HCT116 (cell line): ENCODE measurements at regions not wholly inside any gene's neighbourhood (a gene's known extent, or its start where the extent isn't known, plus 50 kb on each side); places are given as distances from the start of the nearest gene placed in this dataset.

Experiments
- ATAC-seq: fragments of 200-7000 bp; cut with Tn5 transposase; 2 replicates; pipeline ENCODE4 v1.9.1; 2020; ENCODE audit warnings: mild to moderate bottlenecking, moderate library complexity
- BruUV-seq: library from RNA; stranded (reverse); fragments of 400-500 nt; replicated peaks from 2 replicates; lab custom pipeline; 2021; lab: Mats Ljungman, UMichigan
- CTCF ChIA-PET: fragments of 300-600 bp; sonication (Branson Sonifier 250); formaldehyde crosslinking; loops from one replicate; lab custom pipeline; 2021; ENCODE audit warnings: antibody characterized with exemption; lab: Charles Lee
- POLR2A ChIA-PET: fragments of 300-600, 350-600 bp; sonication (Branson Sonifier 250); formaldehyde crosslinking; loops from one replicate; lab custom pipeline; 2021; ENCODE audit warnings: antibody characterized with exemption; lab: Charles Lee
- RAD21 ChIA-PET, 2 experiments: fragments of 300-600 bp; sonication (Branson Sonifier 250); formaldehyde crosslinking; loops; one replicate each; lab custom pipeline; 2023; ENCODE audit warnings: low total read pairs in 2 of 2; ENCODE audit not compliant: uncharacterized antibody in 2 of 2, unreplicated experiment in 2 of 2, low non-redundant PET in 1 of 2; lab: Charles Lee
- DNase-seq: peaks from one replicate; pipeline ENCODE4 v3.0.0-alpha.2; 2010; ENCODE audit warnings: low read depth, low spot score
- H2AFZ ChIP-seq: fragments of 200-600 bp; shearing (Covaris generic), sonication (generic); 2 replicates; pipeline ENCODE4 v1.6.1; 2017; ENCODE audit warnings: low read depth, mixed run types, mixed read lengths, antibody characterized with exemption, low read length; ENCODE audit not compliant: poor library complexity, severe bottlenecking
- H3K27ac ChIP-seq: 2 replicates; pipeline ENCODE4 v1.5.1; 2012; ENCODE audit warnings: low read depth, low read length
- H3K27me3 ChIP-seq: fragments of 200-600 bp; sonication (generic); 2 replicates; pipeline ENCODE4 v1.6.1; 2016; ENCODE audit warnings: mixed run types, low read length, mixed read lengths; ENCODE audit not compliant: insufficient read depth
- H3K36me3 ChIP-seq, 2 experiments: fragments of 200-500 bp in 1 of 2; fragments of 200-600 bp in 1 of 2; sonication (Bioruptor generic) in 1 of 2; sonication (generic) in 1 of 2; 2 replicates each; pipeline versions ENCODE4 v1.5.1 to v1.6.1; 2014 to 2016; ENCODE audit warnings: low read length in 2 of 2, inconsistent platforms in 1 of 2, mixed read lengths in 1 of 2, mixed run types in 1 of 2; ENCODE audit not compliant: insufficient read depth in 2 of 2, control insufficient read depth in 1 of 2
- H3K4me1 ChIP-seq, 2 experiments: fragments of 200-600 bp in 1 of 2; sonication (generic) in 1 of 2; 2 replicates each; pipeline versions ENCODE4 v1.5.1 to v1.6.1; 2012 to 2017; ENCODE audit warnings: low read length in 2 of 2, inconsistent platforms in 1 of 2, mild to moderate bottlenecking in 1 of 2, mixed read lengths in 1 of 2, mixed run types in 1 of 2, moderate library complexity in 1 of 2; ENCODE audit not compliant: insufficient read depth in 2 of 2, control insufficient read depth in 1 of 2
- H3K4me2 ChIP-seq: fragments of 200-600 bp; sonication (generic); 2 replicates; pipeline ENCODE4 v1.6.1; 2017; ENCODE audit warnings: mixed run types, low read length, mixed read lengths
- H3K4me3 ChIP-seq, 2 experiments: fragments of 200-600 bp in 1 of 2; sonication (generic) in 1 of 2; replicated peaks in 1 of 2; 2 replicates each; pipeline ENCODE4 v1.5.1; 2011 to 2016; ENCODE audit warnings: low read length in 2 of 2, control low read depth in 1 of 2, low read depth in 1 of 2, mild to moderate bottlenecking in 1 of 2, mixed read lengths in 1 of 2, mixed run types in 1 of 2
- H3K79me2 ChIP-seq: fragments of 200-600 bp; sonication (generic); 2 replicates; pipeline ENCODE4 v1.6.1; 2017; ENCODE audit warnings: mild to moderate bottlenecking, mixed run types, low read length, moderate library complexity, mixed read lengths; ENCODE audit not compliant: insufficient read depth
- H3K9ac ChIP-seq: fragments of 200-600 bp; sonication (generic); 2 replicates; pipeline ENCODE4 v1.6.1; 2016; ENCODE audit warnings: low read length, mixed read lengths
- H3K9me2 ChIP-seq: fragments of 200-600 bp; sonication (generic), shearing (Covaris generic); 2 replicates; pipeline ENCODE4 v1.6.1; 2017; ENCODE audit warnings: mixed run types, mild to moderate bottlenecking, moderate library complexity; ENCODE audit not compliant: insufficient read depth
- H3K9me3 ChIP-seq, 2 experiments: fragments of 200-500 bp in 1 of 2; fragments of 200-600 bp in 1 of 2; sonication (Bioruptor generic) in 1 of 2; sonication (generic) in 1 of 2; 2 replicates each; pipeline ENCODE4 v1.6.1; 2014 to 2017; ENCODE audit warnings: low read length in 2 of 2, mixed read lengths in 2 of 2, inconsistent platforms in 1 of 2, low read depth in 1 of 2, mild to moderate bottlenecking in 1 of 2, mixed run types in 1 of 2, moderate library complexity in 1 of 2; ENCODE audit not compliant: control insufficient read depth in 1 of 2, insufficient read depth in 1 of 2
- H4K20me1 ChIP-seq: fragments of 200-600 bp; sonication (generic), shearing (Covaris generic); 2 replicates; pipeline ENCODE4 v1.6.1; 2017; ENCODE audit warnings: mixed run types, mild to moderate bottlenecking, moderate library complexity; ENCODE audit not compliant: insufficient read depth
- CBX3 ChIP-seq: IDR thresholded peaks from 2 replicates; pipeline ENCODE4 v1.6.1; 2012; ENCODE audit warnings: low read depth
- CTCF ChIP-seq, 3 experiments: fragments of 200-600 bp in 1 of 3; sonication (generic) in 1 of 3; IDR thresholded peaks in 2 of 3; conservative IDR thresholded peaks in 1 of 3; 2 replicates each; pipeline ENCODE4 v1.5.1; 2012 to 2017; ENCODE audit warnings: low read depth in 2 of 3, low read length in 2 of 3, antibody characterized with exemption in 1 of 3, borderline replicate concordance in 1 of 3, control low read depth in 1 of 3, mild to moderate bottlenecking in 1 of 3, mixed read lengths in 1 of 3, mixed run types in 1 of 3, moderate library complexity in 1 of 3; ENCODE audit not compliant: insufficient read depth in 1 of 3
- EGR1 ChIP-seq: IDR thresholded peaks from 2 replicates; pipeline ENCODE4 v1.6.1; 2012; ENCODE audit warnings: low read depth
- EZH2 ChIP-seq: fragments of 200-600 bp; sonication (generic); IDR thresholded peaks from 2 replicates; pipeline ENCODE4 v1.6.1; 2017; ENCODE audit warnings: antibody characterized with exemption, mixed run types
- FOSL1 ChIP-seq: IDR thresholded peaks from 2 replicates; pipeline ENCODE4 v1.6.1; 2012; ENCODE audit warnings: low read depth
- JUND ChIP-seq: IDR thresholded peaks from 2 replicates; pipeline ENCODE4 v1.6.1; 2012
- MAX ChIP-seq: IDR thresholded peaks from 2 replicates; pipeline ENCODE4 v1.6.1; 2012
- POLR2A ChIP-seq: IDR thresholded peaks from 2 replicates; pipeline ENCODE4 v1.7.0; 2011; ENCODE audit warnings: borderline replicate concordance; ENCODE audit not compliant: insufficient read depth, insufficient read length; ENCODE audit errors: extremely low read depth
- POLR2AphosphoS5 ChIP-seq: IDR thresholded peaks from 2 replicates; pipeline ENCODE4 v1.6.1; 2011; ENCODE audit warnings: mild to moderate bottlenecking, low read depth, low read length, moderate library complexity
- TCF7L2 ChIP-seq: IDR thresholded peaks from 2 replicates; pipeline ENCODE4 v1.7.0; 2011; ENCODE audit warnings: borderline replicate concordance, inconsistent platforms; ENCODE audit not compliant: insufficient read depth, insufficient read length; ENCODE audit errors: extremely low read depth
- YY1 ChIP-seq: IDR thresholded peaks from 2 replicates; pipeline ENCODE4 v1.6.1; 2011; ENCODE audit warnings: low read length, low read depth, moderate library complexity, mild to moderate bottlenecking; ENCODE audit not compliant: insufficient replicate concordance; ENCODE audit errors: extremely low read depth
- ZBTB33 ChIP-seq: IDR thresholded peaks from 2 replicates; pipeline ENCODE4 v1.6.1; 2011; ENCODE audit warnings: mild to moderate bottlenecking, low read length, moderate library complexity; ENCODE audit not compliant: insufficient replicate concordance; ENCODE audit errors: extremely low read depth
- intact Hi-C: fragments of 100-400 bp; cut with micrococcal nuclease; formaldehyde crosslinking; loops from 2 replicates; pipeline ENCODE4 v1.10.0; 2022

GRCh38 chr1:14027099-14027498 lies 327.1 kb downstream of the PRDM2 start:
- no peaks in the 10 kb centered on the region for H3K36me3 ChIP-seq
- TF ChIP-seq MAX (no peak), FOSL1 (no peak), CBX3 (no peak), YY1 (no peak), EGR1 (no peak), POLR2A (no peak), TCF7L2 (no peak), JUND (no peak), POLR2AphosphoS5 (no peak)
- H3K9ac ChIP-seq, result no peak overlapping the region
- H3K27me3 ChIP-seq, result peaks cover 5% of the 10 kb centered on the region; the same call in 1 of the 2 replicates
- no peak overlapping the region for H2AFZ ChIP-seq
- RAD21 ChIA-PET, result no interaction called here
- ATAC-seq (no peak), DNase-seq (no peak)
- no peaks in the 10 kb centered on the region; the same call in 1 of the 2 replicates for H4K20me1 ChIP-seq
- no peaks in the 10 kb centered on the region for H3K9me2 ChIP-seq
- intact Hi-C loops, result no loop called here
- POLR2A ChIA-PET, result no interaction called here
- H3K27ac ChIP-seq, result no peak overlapping the region
- no peak overlapping the region for H3K4me3 ChIP-seq
- H3K9me3 ChIP-seq, result no peaks in the 10 kb centered on the region
- CTCF ChIA-PET, result no interaction called here
- H3K4me2 ChIP-seq, result no peak overlapping the region
- BruUV-seq, result no TSS peak
- no peaks in the 10 kb centered on the region for H3K4me1 ChIP-seq
- no peaks in the 10 kb centered on the region for H3K79me2 ChIP-seq

GRCh38 chr1:14031461-14031860 lies 331.5 kb downstream of the PRDM2 start:
- Histone ChIP-seq H3K4me2 (no peak overlapping the region), H3K27me3 (0 out of 2 replicates have a peak, but pooled peaks cover 4% of the 10 kb centered on the region), H3K27ac (no peak overlapping the region), H2AFZ (no peak overlapping the region), H3K4me3 (no peak overlapping the region), H4K20me1 (no peaks in the 10 kb centered on the region), H3K9me2 (no peaks in the 10 kb centered on the region), H3K9ac (no peak overlapping the region), H3K79me2 (no peaks in the 10 kb centered on the region), H3K36me3 (no peaks in the 10 kb centered on the region), H3K4me1 (no peaks in the 10 kb centered on the region), H3K9me3 (no peaks in the 10 kb centered on the region)
- DNase-seq (no peak), ATAC-seq (no peak)
- TF ChIP-seq ZBTB33 (no peak), CTCF (IDR thresholded peaks at IDR 0.05 in 2 of 3, conservative IDR thresholded peaks at IDR 0.05 in 1 of 3; ENCODE audit: borderline replicate concordance in 1 of 3, insufficient read depth in 1 of 3, low read depth in 2 of 3, low read length in 2 of 3) (no peak), TCF7L2 (no peak), EZH2 (no peak), FOSL1 (no peak)
- intact Hi-C loops, result no loop called here
- no TSS peak for BruUV-seq
- RAD21 ChIA-PET, result no interaction called here
- POLR2A ChIA-PET, result no interaction called here
- CTCF ChIA-PET, result no interaction called here
